Esophagus mucosa (tissue), 1 donor: ENCODE measurements at regions not wholly inside any gene's neighbourhood (a gene's known extent, or its start where the extent isn't known, plus 50 kb on each side); places are given as distances from the start of the nearest gene placed in this dataset.
"Not testable (repeated sequence)": the region's sequence is repeated elsewhere in the genome, so short reads cannot be mapped to it uniquely, and the experiment has no call there.

Experiments
- ATAC-seq: fragments of 200-7000 bp; cut with Tn5 transposase; one replicate; pipeline ENCODE4 v1.9.1; 2020
- donor health status: DM: yes; HTN: yes; CAD: no.

GRCh38 chr1:58058323-58058722 is 488.2 kb downstream of the OMA1 start:
- ATAC-seq = no peak

- ATAC-seq = no peak
Observed at GRCh38 chr1:58057826-58058225, 488.7 kb downstream of the OMA1 start.

- not testable (repeated sequence) for ATAC-seq
Observed at GRCh38 chr1:58051187-58051586, 495.3 kb downstream of the OMA1 start.

GRCh38 chr1:58047265-58047858 is 499.2 kb downstream of the OMA1 start:
- no peak for ATAC-seq

GRCh38 chr1:58045094-58045705 is 501.3 kb downstream of the OMA1 start:
- ATAC-seq = no peak

- no peak for ATAC-seq
Observed at GRCh38 chr1:58041621-58042020, 504.9 kb downstream of the OMA1 start.

- ATAC-seq = no peak
Observed at GRCh38 chr1:58038574-58038973, 508.0 kb downstream of the OMA1 start.

- ATAC-seq = no peak
Observed at GRCh38 chr1:58035523-58035922, 511.0 kb downstream of the OMA1 start.

GRCh38 chr1:58033311-58033710 is 513.2 kb downstream of the OMA1 start:
- ATAC-seq = no peak

- ATAC-seq = no peak
Observed at GRCh38 chr1:58032611-58033073, 513.9 kb downstream of the OMA1 start.

- no peak for ATAC-seq
Observed at GRCh38 chr1:58031416-58031815, 515.1 kb downstream of the OMA1 start.

- ATAC-seq = no peak
Observed at GRCh38 chr1:58030456-58030855, 516.1 kb downstream of the OMA1 start.

- ATAC-seq = no peak
Observed at GRCh38 chr1:58017641-58018040, 528.9 kb downstream of the OMA1 start.

- no peak for ATAC-seq
Observed at GRCh38 chr1:58013237-58013636, 533.3 kb downstream of the OMA1 start.

- ATAC-seq = no peak
Observed at GRCh38 chr1:58011978-58012377, 534.5 kb downstream of the OMA1 start.

- no peak for ATAC-seq
Observed at GRCh38 chr1:58006421-58007046, 540.0 kb downstream of the OMA1 start.

GRCh38 chr1:58005212-58005611 is 541.3 kb downstream of the OMA1 start:
- ATAC-seq = no peak

- no peak for ATAC-seq
Observed at GRCh38 chr1:58003988-58004387, 542.5 kb downstream of the OMA1 start.

- no peak for ATAC-seq
Observed at GRCh38 chr1:58003059-58003458, 543.5 kb downstream of the OMA1 start.

- no peak for ATAC-seq
Observed at GRCh38 chr1:58000821-58001220, 545.7 kb downstream of the OMA1 start.

- ATAC-seq = no peak
Observed at GRCh38 chr1:58000116-58000515, 546.4 kb downstream of the OMA1 start.

- ATAC-seq = no peak
Observed at GRCh38 chr1:57996400-57996799, 550.1 kb downstream of the OMA1 start.

- no peak for ATAC-seq
Observed at GRCh38 chr1:57991289-57991688, 555.2 kb downstream of the OMA1 start.

GRCh38 chr1:57989877-57990276 is 556.6 kb downstream of the OMA1 start:
- ATAC-seq = no peak
